Adrenal gland (tissue), 9 donors: ENCODE measurements at regions not wholly inside any gene's neighbourhood (a gene's known extent, or its start where the extent isn't known, plus 50 kb on each side); places are given as distances from the start of the nearest gene placed in this dataset.
"Not testable (repeated sequence)": the region's sequence is repeated elsewhere in the genome, so short reads cannot be mapped to it uniquely, and the experiment has no call there.

ENCODE experiments used
- DNase-seq, 7 donors: peaks; one replicate each; pipeline ENCODE4 v3.0.0-alpha.2; 2019 to 2020
- H3K27ac ChIP-seq, 5 donors: fragments of 200-600 bp; sonication (generic) in 4 of 5; 1 replicate in 3 of 5; 2 replicates in 2 of 5; pipeline versions ENCODE4 v1.5.1 to v1.8.0; 2016 to 2020; ENCODE audit warnings: mild to moderate bottlenecking in 1 of 5
- H3K27me3 ChIP-seq: fragments of 200-600 bp; 2 replicates; pipeline ENCODE4 v1.8.0; 2021
- H3K36me3 ChIP-seq, 2 donors: fragments of 200-600 bp; replicated peaks in 1 of 2; 1 replicate in 1 of 2; 2 replicates in 1 of 2; pipeline versions ENCODE4 v1.5.1 to v1.8.0; 2018 to 2022
- H3K4me1 ChIP-seq, 2 donors: fragments of 200-600 bp; replicated peaks in 1 of 2; 1 replicate in 1 of 2; 2 replicates in 1 of 2; pipeline versions ENCODE4 v1.5.1 to v1.8.0; 2018 to 2021
- H3K4me3 ChIP-seq, 4 donors: fragments of 200-600 bp; sonication (generic) in 3 of 4; one replicate each; pipeline ENCODE4 v1.5.1; 2016 to 2018
- H3K9me3 ChIP-seq, 3 donors: fragments of 200-600 bp; sonication (generic) in 1 of 3; replicated peaks in 1 of 3; 1 replicate in 2 of 3; 2 replicates in 1 of 3; pipeline versions ENCODE4 v1.5.1 to v1.8.0; 2016 to 2021
- CTCF ChIP-seq, 6 experiments: fragments of 450-650 bp in 4 of 6; fragments of 200-600 bp in 2 of 6; sonication (generic) in 1 of 6; IDR thresholded peaks; 1 replicate in 5 of 6; 2 replicates in 1 of 6; pipeline versions ENCODE4 v1.5.1 to v1.8.0; 2016 to 2021; ENCODE audit warnings: antibody characterized with exemption in 6 of 6, mild to moderate bottlenecking in 2 of 6, moderate library complexity in 1 of 6
- POLR2A ChIP-seq, 2 donors: fragments of 450-650 bp; IDR thresholded peaks; one replicate each; pipeline ENCODE4 v1.6.1; 2017; ENCODE audit warnings: antibody characterized with exemption in 2 of 2, mild to moderate bottlenecking in 2 of 2, moderate library complexity in 1 of 2
- WGBS, 4 donors: extraction: QIAGEN DNeasy Blood & Tissue Kit in 2 of 4; methylation state at CpG; one replicate each; pipeline versions ENCODE4 v1.1.5 to v1.1.7; 2013 to 2017; 5-methylcytosine and 5-hydroxymethylcytosine counted together
- intact Hi-C, 2 donors: fragments of 100-400 bp; cut with DNase I; formaldehyde crosslinking; loops; one replicate each; pipeline versions ENCODE4 v1.14.1 to v1.15.0; 2022 to 2023
- donor health status: healthy with polysubstance abuse.
- donor health status: Bipolar disorder and iron deficiency.
- donor health status: DM: yes; HTN: yes; CAD: no.
- donor health status: DM: no; HTN: no; CAD: no.
- donor health status: DM: no; HTN: no; CAD: no.

GRCh38 chr7:131767591-131767990 lies 211.2 kb upstream of the PODXL start:
- intact Hi-C loops: no loop called here
- Histone ChIP-seq H3K4me3 (no peak overlapping the region), H3K27me3 (no peaks in the 10 kb centered on the region), H3K9me3 (no peaks in the 10 kb centered on the region), H3K4me1 (no peaks in the 10 kb centered on the region), H3K27ac (no peak overlapping the region), H3K36me3 (no peaks in the 10 kb centered on the region)
- no peak for DNase-seq
- 85 to 91% (median 86%) methylated on average over 5 of the region's 5 CpGs for WGBS, 4 donors
- no peak for TF ChIP-seq POLR2A (IDR thresholded peaks at IDR 0.05)
- TF ChIP-seq CTCF (IDR thresholded peaks at IDR 0.05): no peak

GRCh38 chr7:131765575-131765974 lies 209.1 kb upstream of the PODXL start:
- DNase-seq: no peak
- H3K36me3 ChIP-seq: no peaks in the 10 kb centered on the region
- no peaks in the 10 kb centered on the region for H3K4me1 ChIP-seq
- 50 to 71% (median 54%) methylated on average over 2 of the region's 2 CpGs for WGBS, 4 donors
- no peak overlapping the region for H3K4me3 ChIP-seq
- no peaks in the 10 kb centered on the region for H3K9me3 ChIP-seq
- H3K27me3 ChIP-seq: no peaks in the 10 kb centered on the region
- intact Hi-C loops: no loop called here
- no peak overlapping the region for H3K27ac ChIP-seq
- TF ChIP-seq POLR2A (IDR thresholded peaks at IDR 0.05) (no peak), CTCF (IDR thresholded peaks at IDR 0.05) (no peak)

GRCh38 chr7:131764143-131764775 lies 207.8 kb upstream of the PODXL start:
- no peak for DNase-seq
- TF ChIP-seq POLR2A (IDR thresholded peaks at IDR 0.05) (no peak), CTCF (IDR thresholded peaks at IDR 0.05) (no peak)
- Histone ChIP-seq H3K36me3 (no peaks in the 10 kb centered on the region), H3K27ac (no peak overlapping the region), H3K4me1 (no peaks in the 10 kb centered on the region), H3K9me3 (no peaks in the 10 kb centered on the region), H3K27me3 (no peaks in the 10 kb centered on the region), H3K4me3 (no peak overlapping the region)
- 67 to 70% (median 68%) methylated on average over 12 to 13 of the region's 13 CpGs for WGBS, 4 donors
- intact Hi-C loops: no loop called here

- no peaks in the 10 kb centered on the region for H3K9me3 ChIP-seq
- H3K27ac ChIP-seq: no peak overlapping the region
- TF ChIP-seq CTCF (IDR thresholded peaks at IDR 0.05) (no peak), POLR2A (IDR thresholded peaks at IDR 0.05) (no peak)
- H3K27me3 ChIP-seq: no peaks in the 10 kb centered on the region
- no peaks in the 10 kb centered on the region for H3K36me3 ChIP-seq
- DNase-seq: no peak
- WGBS, 4 donors: 59 to 79% (median 66%) methylated on average over 2 of the region's 2 CpGs
- intact Hi-C loops: no loop called here
- H3K4me3 ChIP-seq: no peak overlapping the region
- H3K4me1 ChIP-seq: no peaks in the 10 kb centered on the region
Observed at GRCh38 chr7:131762753-131763152, 206.3 kb upstream of the PODXL start.

GRCh38 chr7:131755801-131756200 lies 199.4 kb upstream of the PODXL start:
- intact Hi-C loops, DNase-seq, H3K27me3 ChIP-seq, H3K4me1 ChIP-seq, H3K36me3 ChIP-seq, H3K4me3 ChIP-seq, H3K9me3 ChIP-seq, H3K27ac ChIP-seq: not testable (repeated sequence)
- 89 to 95% (median 92%) methylated on average over 12 to 28 of the region's 28 CpGs for WGBS, 4 donors
